SK-N-SH (cell line): ENCODE measurements at regions not wholly inside any gene's neighbourhood (a gene's known extent, or its start where the extent isn't known, plus 50 kb on each side); places are given as distances from the start of the nearest gene placed in this dataset.

Experiments
- CTCF ChIA-PET: fragments of 300-600, 350-600 bp; formaldehyde crosslinking; extraction: SDS; loops from one replicate; lab custom pipeline; 2021; lab: Yijun Ruan, JAX
- POLR2A ChIA-PET: fragments of 350-600 bp; sonication (Branson Sonifier 250); formaldehyde crosslinking; extraction: SDS; loops from one replicate; lab custom pipeline; 2020; ENCODE audit warnings: antibody characterized with exemption, inconsistent platforms; lab: Yijun Ruan, JAX
- DNase-seq: peaks from one replicate; pipeline ENCODE4 v3.0.0; 2012
- H2AFZ ChIP-seq: fragments of 200-600 bp; sonication (generic); 2 replicates; pipeline ENCODE4 v1.8.1; 2016; ENCODE audit warnings: antibody characterized with exemption, mild to moderate bottlenecking, low read depth
- H3F3A ChIP-seq: fragments of 200-600 bp; sonication (generic); replicated peaks from 2 replicates; pipeline ENCODE3; 2016; ENCODE audit warnings: antibody characterized with exemption, mild to moderate bottlenecking; ENCODE audit not compliant: insufficient read depth
- H3K27ac ChIP-seq, 2 experiments: fragments of 200-500 bp in 1 of 2; fragments of 200-600 bp in 1 of 2; sonication (Bioruptor generic) in 1 of 2; sonication (generic), shearing (Covaris generic) in 1 of 2; 2 replicates each; pipeline versions ENCODE4 v1.5.1 to v1.6.1; 2014 to 2016; ENCODE audit warnings: low read depth in 2 of 2, inconsistent platforms in 1 of 2, low read length in 1 of 2, mild to moderate bottlenecking in 1 of 2, mixed read lengths in 1 of 2
- H3K27me3 ChIP-seq: fragments of 200-600 bp; sonication (generic), shearing (Covaris generic); 2 replicates; pipeline ENCODE4 v1.6.1; 2016; ENCODE audit warnings: mixed run types; ENCODE audit not compliant: insufficient read depth
- H3K36me3 ChIP-seq, 2 experiments: fragments of 200-500 bp in 1 of 2; fragments of 200-600 bp in 1 of 2; sonication (Bioruptor generic) in 1 of 2; sonication (generic) in 1 of 2; replicated peaks in 1 of 2; 2 replicates each; pipeline versions ENCODE3 to v1.5.1; 2014 to 2016; ENCODE audit warnings: low read length in 1 of 2, mild to moderate bottlenecking in 1 of 2; ENCODE audit not compliant: insufficient read depth in 2 of 2, control insufficient read depth in 1 of 2
- H3K4me1 ChIP-seq, 2 experiments: fragments of 200-500 bp in 1 of 2; fragments of 200-600 bp in 1 of 2; sonication (Bioruptor generic) in 1 of 2; sonication (generic), shearing (Covaris generic) in 1 of 2; 2 replicates each; pipeline versions ENCODE4 v1.5.1 to v1.6.1; 2014 to 2016; ENCODE audit warnings: low read depth in 1 of 2, low read length in 1 of 2, mixed run types in 1 of 2; ENCODE audit not compliant: insufficient read depth in 2 of 2, control insufficient read depth in 1 of 2
- H3K4me2 ChIP-seq: fragments of 200-600 bp; sonication (generic), shearing (Covaris generic); 2 replicates; pipeline ENCODE4 v1.6.1; 2017; ENCODE audit warnings: mixed run types
- H3K4me3 ChIP-seq, 2 experiments: fragments of 200-500 bp in 1 of 2; fragments of 200-600 bp in 1 of 2; sonication (Bioruptor generic) in 1 of 2; sonication (generic), shearing (Covaris generic) in 1 of 2; 2 replicates each; pipeline versions ENCODE4 v1.5.1 to v1.8.1; 2014 to 2016; ENCODE audit warnings: low read depth in 2 of 2, inconsistent platforms in 1 of 2, low read length in 1 of 2, mild to moderate bottlenecking in 1 of 2, mixed read lengths in 1 of 2, moderate library complexity in 1 of 2
- H3K79me2 ChIP-seq: fragments of 200-600 bp; sonication (generic); 2 replicates; pipeline ENCODE4 v1.8.1; 2017; ENCODE audit warnings: mild to moderate bottlenecking; ENCODE audit not compliant: insufficient read depth
- H3K9ac ChIP-seq: fragments of 200-600 bp; sonication (generic); 2 replicates; pipeline ENCODE4 v1.6.1; 2017; ENCODE audit warnings: mixed run types
- H3K9me2 ChIP-seq: fragments of 200-600 bp; sonication (generic); 2 replicates; pipeline ENCODE4 v1.6.1; 2017; ENCODE audit warnings: mixed run types
- H3K9me3 ChIP-seq: fragments of 200-600 bp; sonication (generic); 2 replicates; pipeline ENCODE4 v1.6.1; 2017; ENCODE audit warnings: mixed run types, mild to moderate bottlenecking, moderate library complexity
- H4K20me1 ChIP-seq: fragments of 200-600 bp; sonication (generic); 2 replicates; pipeline ENCODE4 v1.6.1; 2017; ENCODE audit warnings: mild to moderate bottlenecking, mixed run types; ENCODE audit not compliant: insufficient read depth
- EZH2phosphoT487 ChIP-seq: fragments of 200-600 bp; sonication (generic); IDR thresholded peaks from 2 replicates; pipeline ENCODE4 v1.6.1; 2017; ENCODE audit warnings: low read depth, mixed run types, mild to moderate bottlenecking, antibody characterized with exemption, moderate library complexity, borderline replicate concordance
- FOXJ3 ChIP-seq: sonication (generic); formaldehyde crosslinking; IDR thresholded peaks from 2 replicates; pipeline ENCODE4 v1.5.1; 2020; ENCODE audit warnings: mild to moderate bottlenecking, missing genetic modification reagents
- GABPA ChIP-seq: IDR thresholded peaks from 2 replicates; pipeline ENCODE4 v1.4.0; 2012; ENCODE audit warnings: low read depth, mild to moderate bottlenecking
- GATA2 ChIP-seq: sonication (generic); formaldehyde crosslinking; IDR thresholded peaks from 2 replicates; pipeline ENCODE4 v1.5.0; 2020; ENCODE audit warnings: mild to moderate bottlenecking, missing genetic modification reagents
- JUND ChIP-seq: IDR thresholded peaks from 2 replicates; pipeline ENCODE4 v1.4.0; 2012
- MEF2A ChIP-seq: IDR thresholded peaks from 2 replicates; pipeline ENCODE4 v1.4.0; 2012; ENCODE audit warnings: low read depth, borderline replicate concordance
- MXI1 ChIP-seq: IDR thresholded peaks from 2 replicates; pipeline ENCODE4 v1.6.1; 2012; ENCODE audit warnings: mild to moderate bottlenecking, low read depth, low read length, improper control_type of control experiment
- NFIC ChIP-seq: IDR thresholded peaks from 2 replicates; pipeline ENCODE4 v1.4.0; 2012; ENCODE audit warnings: borderline replicate concordance
- RAD21 ChIP-seq: IDR thresholded peaks from 2 replicates; pipeline ENCODE4 v1.6.1; 2012; ENCODE audit warnings: mild to moderate bottlenecking, low read length
- TEAD4 ChIP-seq: IDR thresholded peaks from 2 replicates; pipeline ENCODE4 v1.4.0; 2012; ENCODE audit warnings: mild to moderate bottlenecking, borderline replicate concordance; ENCODE audit not compliant: insufficient read depth
- WGBS: methylation state at CpG from one replicate; pipeline ENCODE4 v1.1.6; 2017; ENCODE audit warnings: low lambda C conversion rate; 5-methylcytosine and 5-hydroxymethylcytosine counted together
- TF ChIP-seq, protein P1 (sequence below): IDR thresholded peaks from 2 replicates; pipeline ENCODE4; 2012
- TF ChIP-seq, protein P2 (sequence below): fragments of 150-350 bp; IDR thresholded peaks from 2 replicates; pipeline ENCODE4 v1.6.1; 2016; ENCODE audit warnings: mild to moderate bottlenecking, low read depth, low read length
- TF ChIP-seq, protein P3 (sequence below): fragments of 200-600 bp; sonication (generic); IDR thresholded peaks from 2 replicates; pipeline ENCODE4 v1.6.1; 2017; ENCODE audit warnings: antibody characterized with exemption, mild to moderate bottlenecking, moderate library complexity
- TF ChIP-seq, protein P4 (sequence below): IDR thresholded peaks from 2 replicates; pipeline ENCODE4 v1.6.1; 2012; ENCODE audit warnings: mild to moderate bottlenecking, low read depth, low read length, moderate library complexity

DNA sequence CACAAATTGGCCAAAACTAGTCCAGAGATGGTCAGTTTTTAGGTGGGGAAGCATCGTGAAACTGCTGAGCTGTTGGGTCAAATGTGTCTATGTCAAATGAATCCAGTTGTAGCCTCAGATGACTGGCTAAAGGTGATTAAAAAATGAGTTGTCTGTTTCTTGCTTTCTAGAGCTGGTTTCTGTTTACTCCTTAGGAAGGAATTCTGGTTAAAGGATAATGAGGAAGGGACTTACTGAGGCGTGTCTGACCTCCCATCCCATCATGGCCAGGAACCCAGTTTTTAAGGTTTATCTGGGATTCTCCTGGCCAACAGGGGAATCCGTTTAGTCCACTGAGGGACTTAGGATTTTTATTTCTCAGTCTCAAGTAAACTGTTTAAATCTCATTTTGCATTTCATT is 256.5 kb downstream of the UQCRFS1 start:
- H3K27me3 ChIP-seq, result no peaks in the 10 kb centered on the region
- no peaks in the 10 kb centered on the region for H3K9me2 ChIP-seq
- H3K36me3 ChIP-seq, result no peaks in the 10 kb centered on the region
- H3K4me2 ChIP-seq, result no peak overlapping the region
- DNase-seq, result no peak
- no peak overlapping the region for H3K9ac ChIP-seq
- H3K27ac ChIP-seq, result no peak overlapping the region
- 7% methylated on average over 3 of the region's 3 CpGs for WGBS
- no peaks in the 10 kb centered on the region for H4K20me1 ChIP-seq
- H2AFZ ChIP-seq, result no peak overlapping the region
- CTCF ChIA-PET, result no interaction called here
- peaks cover 10% of the 10 kb centered on the region for H3F3A ChIP-seq
- no peaks in the 10 kb centered on the region for H3K79me2 ChIP-seq
- 0 out of 4 replicates have a peak, but pooled peaks cover 0 to 11% of the 10 kb centered on the region in 2 experiments for H3K4me1 ChIP-seq
- 0 out of 2 replicates have a peak, but pooled peaks cover 7% of the 10 kb centered on the region for H3K9me3 ChIP-seq
- H3K4me3 ChIP-seq, result no peak overlapping the region
- TF ChIP-seq NFIC (no peak), TEAD4 (no peak), EZH2phosphoT487 (no peak), FOXJ3 (CRISPR knock-in tag) (no peak), MEF2A (no peak), MXI1 (no peak), GABPA (no peak), GATA2 (CRISPR knock-in tag) (no peak), RAD21 (no peak), JUND (no peak)
- TF ChIP-seq, protein P1, sequence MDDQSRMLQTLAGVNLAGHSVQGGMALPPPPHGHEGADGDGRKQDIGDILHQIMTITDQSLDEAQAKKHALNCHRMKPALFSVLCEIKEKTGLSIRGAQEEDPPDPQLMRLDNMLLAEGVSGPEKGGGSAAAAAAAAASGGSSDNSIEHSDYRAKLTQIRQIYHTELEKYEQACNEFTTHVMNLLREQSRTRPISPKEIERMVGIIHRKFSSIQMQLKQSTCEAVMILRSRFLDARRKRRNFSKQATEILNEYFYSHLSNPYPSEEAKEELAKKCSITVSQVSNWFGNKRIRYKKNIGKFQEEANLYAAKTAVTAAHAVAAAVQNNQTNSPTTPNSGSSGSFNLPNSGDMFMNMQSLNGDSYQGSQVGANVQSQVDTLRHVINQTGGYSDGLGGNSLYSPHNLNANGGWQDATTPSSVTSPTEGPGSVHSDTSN, result no peak
- TF ChIP-seq, protein P2, sequence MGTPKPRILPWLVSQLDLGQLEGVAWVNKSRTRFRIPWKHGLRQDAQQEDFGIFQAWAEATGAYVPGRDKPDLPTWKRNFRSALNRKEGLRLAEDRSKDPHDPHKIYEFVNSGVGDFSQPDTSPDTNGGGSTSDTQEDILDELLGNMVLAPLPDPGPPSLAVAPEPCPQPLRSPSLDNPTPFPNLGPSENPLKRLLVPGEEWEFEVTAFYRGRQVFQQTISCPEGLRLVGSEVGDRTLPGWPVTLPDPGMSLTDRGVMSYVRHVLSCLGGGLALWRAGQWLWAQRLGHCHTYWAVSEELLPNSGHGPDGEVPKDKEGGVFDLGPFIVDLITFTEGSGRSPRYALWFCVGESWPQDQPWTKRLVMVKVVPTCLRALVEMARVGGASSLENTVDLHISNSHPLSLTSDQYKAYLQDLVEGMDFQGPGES, result no peak
- TF ChIP-seq, protein P3, sequence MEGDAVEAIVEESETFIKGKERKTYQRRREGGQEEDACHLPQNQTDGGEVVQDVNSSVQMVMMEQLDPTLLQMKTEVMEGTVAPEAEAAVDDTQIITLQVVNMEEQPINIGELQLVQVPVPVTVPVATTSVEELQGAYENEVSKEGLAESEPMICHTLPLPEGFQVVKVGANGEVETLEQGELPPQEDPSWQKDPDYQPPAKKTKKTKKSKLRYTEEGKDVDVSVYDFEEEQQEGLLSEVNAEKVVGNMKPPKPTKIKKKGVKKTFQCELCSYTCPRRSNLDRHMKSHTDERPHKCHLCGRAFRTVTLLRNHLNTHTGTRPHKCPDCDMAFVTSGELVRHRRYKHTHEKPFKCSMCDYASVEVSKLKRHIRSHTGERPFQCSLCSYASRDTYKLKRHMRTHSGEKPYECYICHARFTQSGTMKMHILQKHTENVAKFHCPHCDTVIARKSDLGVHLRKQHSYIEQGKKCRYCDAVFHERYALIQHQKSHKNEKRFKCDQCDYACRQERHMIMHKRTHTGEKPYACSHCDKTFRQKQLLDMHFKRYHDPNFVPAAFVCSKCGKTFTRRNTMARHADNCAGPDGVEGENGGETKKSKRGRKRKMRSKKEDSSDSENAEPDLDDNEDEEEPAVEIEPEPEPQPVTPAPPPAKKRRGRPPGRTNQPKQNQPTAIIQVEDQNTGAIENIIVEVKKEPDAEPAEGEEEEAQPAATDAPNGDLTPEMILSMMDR, result no peak
- TF ChIP-seq, protein P4, sequence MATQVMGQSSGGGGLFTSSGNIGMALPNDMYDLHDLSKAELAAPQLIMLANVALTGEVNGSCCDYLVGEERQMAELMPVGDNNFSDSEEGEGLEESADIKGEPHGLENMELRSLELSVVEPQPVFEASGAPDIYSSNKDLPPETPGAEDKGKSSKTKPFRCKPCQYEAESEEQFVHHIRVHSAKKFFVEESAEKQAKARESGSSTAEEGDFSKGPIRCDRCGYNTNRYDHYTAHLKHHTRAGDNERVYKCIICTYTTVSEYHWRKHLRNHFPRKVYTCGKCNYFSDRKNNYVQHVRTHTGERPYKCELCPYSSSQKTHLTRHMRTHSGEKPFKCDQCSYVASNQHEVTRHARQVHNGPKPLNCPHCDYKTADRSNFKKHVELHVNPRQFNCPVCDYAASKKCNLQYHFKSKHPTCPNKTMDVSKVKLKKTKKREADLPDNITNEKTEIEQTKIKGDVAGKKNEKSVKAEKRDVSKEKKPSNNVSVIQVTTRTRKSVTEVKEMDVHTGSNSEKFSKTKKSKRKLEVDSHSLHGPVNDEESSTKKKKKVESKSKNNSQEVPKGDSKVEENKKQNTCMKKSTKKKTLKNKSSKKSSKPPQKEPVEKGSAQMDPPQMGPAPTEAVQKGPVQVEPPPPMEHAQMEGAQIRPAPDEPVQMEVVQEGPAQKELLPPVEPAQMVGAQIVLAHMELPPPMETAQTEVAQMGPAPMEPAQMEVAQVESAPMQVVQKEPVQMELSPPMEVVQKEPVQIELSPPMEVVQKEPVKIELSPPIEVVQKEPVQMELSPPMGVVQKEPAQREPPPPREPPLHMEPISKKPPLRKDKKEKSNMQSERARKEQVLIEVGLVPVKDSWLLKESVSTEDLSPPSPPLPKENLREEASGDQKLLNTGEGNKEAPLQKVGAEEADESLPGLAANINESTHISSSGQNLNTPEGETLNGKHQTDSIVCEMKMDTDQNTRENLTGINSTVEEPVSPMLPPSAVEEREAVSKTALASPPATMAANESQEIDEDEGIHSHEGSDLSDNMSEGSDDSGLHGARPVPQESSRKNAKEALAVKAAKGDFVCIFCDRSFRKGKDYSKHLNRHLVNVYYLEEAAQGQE, result no peak
- TF ChIP-seq, all 33 proteins: peak for 0
- POLR2A ChIA-PET, result no interaction called here
